ENCODE measurements at regions not wholly inside any gene's neighbourhood (a gene's known extent, or its start where the extent isn't known, plus 50 kb on each side); places are given as distances from the start of the nearest gene placed in this dataset.

DNA sequence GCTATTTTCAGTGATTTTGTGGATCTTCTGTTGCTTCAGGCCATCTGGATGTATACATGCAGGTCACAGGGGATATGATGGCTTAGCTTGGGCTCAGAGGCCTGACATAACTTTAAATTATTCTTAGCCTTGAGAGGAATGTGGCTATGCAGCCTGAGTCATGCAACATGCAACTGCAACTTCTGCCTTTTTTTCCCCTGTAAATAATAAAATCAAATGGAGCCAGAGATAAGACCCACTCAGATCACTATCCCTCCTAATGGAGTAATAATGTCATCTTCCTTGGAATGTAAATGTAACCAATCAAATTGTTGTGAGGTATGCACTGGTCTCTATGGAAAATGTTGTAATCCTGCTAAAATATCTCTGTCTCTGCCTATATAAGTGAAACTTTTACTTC lies 54.9 kb downstream of the MAGEB17 start:
- DNase-seq (ENCODE audit: low read depth): no peak

DNA sequence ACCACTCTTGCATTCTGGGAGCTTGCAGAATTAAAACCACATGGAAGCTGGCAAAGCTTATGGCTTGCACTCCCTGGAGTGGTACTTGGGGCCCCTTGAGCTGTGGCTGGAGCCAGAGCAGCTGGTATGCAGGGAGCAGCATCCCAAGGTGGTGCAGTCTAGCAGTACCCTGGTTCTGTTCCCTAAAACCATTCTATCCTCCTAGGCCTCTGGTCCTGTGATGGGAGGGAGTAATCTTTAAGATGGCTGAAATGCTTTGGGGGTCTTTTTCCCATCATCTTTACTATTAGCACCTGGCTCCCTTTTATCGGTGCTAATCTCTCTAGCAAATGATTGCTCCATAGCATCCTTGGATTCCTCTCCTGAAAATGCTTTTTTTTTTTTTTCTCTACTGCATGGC lies 56.1 kb downstream of the MAGEB17 start:
- no peak for DNase-seq (ENCODE audit: low read depth)

DNA sequence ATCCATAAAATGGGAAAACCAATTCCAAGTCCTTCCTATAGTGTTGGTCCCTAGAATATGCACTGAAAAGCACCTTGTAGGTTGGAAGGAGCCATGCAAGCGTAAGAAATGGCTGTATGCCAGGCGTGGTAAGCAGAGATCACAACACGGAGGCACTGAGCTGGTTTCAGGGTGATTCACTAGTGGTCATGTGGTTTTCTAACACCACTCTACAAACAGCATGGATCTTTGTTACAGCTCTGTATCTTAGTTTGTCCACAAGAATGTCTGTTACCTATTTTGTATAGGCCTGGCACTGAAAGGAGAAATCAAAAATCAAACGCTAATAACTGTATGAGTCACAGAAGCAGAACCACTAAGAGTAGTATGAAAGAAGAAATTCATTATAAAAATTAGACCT lies 71.9 kb downstream of the MAGEB17 start:
- DNase-seq (ENCODE audit: low read depth): no peak

DNA sequence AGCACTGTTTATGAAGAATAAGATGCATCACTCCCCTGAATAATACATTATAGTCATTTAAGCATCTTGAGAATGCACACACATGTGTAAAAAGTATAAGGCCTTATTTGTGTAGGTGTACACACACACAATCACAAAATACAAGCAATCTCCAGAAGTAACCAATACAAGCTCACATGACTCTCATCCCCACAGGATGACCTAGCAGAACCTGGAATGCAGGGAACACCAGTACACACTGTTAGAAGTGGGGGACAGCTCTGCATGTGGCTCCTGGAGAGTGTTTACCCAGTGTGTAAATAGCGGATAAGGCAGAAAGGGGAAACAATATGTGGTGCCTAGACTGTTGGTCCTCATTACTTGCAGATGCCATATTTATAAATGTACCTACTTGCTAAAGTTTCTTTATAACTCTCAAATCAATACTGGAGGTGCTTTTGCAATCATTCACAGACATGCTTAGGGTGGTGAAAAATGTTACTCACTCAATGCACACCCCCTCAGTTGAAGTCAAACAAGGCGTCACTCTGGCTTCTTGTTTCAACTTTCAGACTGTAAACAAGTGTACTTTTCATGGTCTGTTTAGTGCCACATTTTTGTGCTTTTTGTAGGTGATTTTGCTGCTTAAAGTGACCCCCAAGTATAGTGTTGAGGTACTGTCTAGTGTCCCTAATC lies 73.1 kb downstream of the MAGEB17 start:
- DNase-seq (ENCODE audit: low read depth): no peak

DNA sequence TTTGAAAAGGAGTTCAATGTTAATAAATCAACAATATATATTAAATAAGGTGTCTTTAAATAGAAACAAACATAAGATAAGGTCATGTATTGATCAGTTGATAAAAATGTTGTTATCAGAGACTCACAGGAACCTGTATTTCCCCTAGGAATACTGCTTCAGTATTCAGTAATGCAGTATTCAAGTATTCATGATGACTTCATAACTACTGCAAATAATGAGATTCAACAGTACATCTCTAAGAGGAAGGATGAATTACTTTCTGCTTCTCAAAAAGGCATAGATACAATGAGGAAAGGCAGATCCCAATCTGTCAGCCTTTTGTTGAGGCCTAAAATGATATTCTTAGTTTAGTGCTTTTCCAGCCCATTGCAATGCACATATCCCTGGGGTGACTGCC lies 73.7 kb downstream of the MAGEB17 start:
- no peak for DNase-seq (ENCODE audit: low read depth)

DNA sequence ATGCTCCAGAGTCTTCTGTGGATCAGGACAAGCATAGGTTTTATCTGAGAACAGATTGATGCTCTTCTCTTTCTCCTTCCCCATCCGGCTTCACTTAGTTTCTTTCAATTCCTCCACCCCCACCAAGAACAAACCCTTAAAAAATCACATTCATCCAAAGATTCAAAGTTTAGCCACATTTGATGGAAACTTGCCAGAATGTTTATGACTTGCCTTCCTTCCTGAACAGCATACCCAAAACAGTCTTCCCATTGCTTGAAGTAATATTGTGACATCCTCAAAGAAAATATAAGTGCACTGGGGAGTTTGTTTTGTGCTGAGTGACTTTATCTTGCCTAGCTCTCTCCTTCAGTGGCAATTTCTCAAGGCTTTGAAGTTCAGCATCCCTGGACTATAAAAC lies 83.0 kb downstream of the MAGEB17 start:
- DNase-seq (ENCODE audit: low read depth): no peak

DNA sequence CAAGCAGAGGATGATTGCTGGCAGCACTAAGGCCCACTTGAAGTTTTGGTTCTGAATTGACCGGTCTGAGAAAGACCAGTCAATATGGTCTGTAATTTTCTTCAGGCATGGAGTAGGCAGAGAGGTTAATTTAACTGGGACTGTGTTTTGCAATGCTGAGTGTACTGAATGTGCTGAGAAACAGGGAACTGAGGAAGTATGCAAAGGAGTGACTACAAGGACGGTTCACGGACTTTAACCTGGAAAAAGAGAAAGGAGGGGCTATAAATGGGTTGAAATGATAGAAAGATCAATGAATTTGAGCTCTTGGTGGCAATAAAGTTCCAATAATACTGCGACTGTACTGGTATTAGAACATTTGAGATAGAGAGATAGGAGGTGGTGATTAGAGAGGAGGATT lies 84.5 kb downstream of the MAGEB17 start:
- no peak for DNase-seq (ENCODE audit: low read depth)

DNA sequence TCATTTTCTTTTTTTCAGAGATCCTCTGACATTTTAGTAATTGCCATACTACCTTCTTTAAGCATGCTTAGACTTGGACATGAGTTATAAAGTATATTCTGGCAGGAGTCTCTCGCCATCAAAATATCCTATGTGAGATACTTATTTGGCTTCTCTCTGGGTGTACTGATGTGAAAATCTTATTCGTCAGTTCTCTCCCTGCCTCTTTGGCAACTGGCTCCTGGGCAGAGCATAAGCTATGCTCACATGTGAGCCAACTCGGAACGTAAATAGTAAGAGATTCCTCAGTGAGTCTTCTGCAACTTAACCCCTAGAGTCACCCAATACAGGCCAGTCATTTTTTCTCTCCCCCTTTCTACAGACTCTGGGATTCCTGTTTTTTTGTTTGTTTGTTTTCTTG lies 91.6 kb downstream of the MAGEB17 start:
- no peak for DNase-seq (ENCODE audit: low read depth)

DNA sequence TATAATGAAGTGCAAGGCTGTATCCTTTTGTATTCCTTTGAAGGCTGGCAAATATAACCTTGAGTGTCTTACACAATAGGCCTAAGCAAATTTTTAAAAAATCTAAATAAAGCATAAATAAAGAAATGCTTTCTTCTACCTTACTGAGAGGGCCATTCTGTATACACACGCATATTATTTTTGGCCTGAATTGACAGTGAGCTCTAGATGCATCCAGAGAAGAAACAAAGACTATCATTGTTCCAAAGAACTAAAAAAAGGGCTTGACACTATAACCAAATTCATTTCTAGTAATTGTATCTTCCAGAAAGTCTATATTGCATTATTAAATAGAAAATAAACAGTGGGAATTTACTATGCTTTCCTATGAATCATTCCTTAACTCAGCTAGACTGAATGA lies 100.2 kb downstream of the MAGEB17 start:
- DNase-seq (ENCODE audit: low read depth): no peak

DNA sequence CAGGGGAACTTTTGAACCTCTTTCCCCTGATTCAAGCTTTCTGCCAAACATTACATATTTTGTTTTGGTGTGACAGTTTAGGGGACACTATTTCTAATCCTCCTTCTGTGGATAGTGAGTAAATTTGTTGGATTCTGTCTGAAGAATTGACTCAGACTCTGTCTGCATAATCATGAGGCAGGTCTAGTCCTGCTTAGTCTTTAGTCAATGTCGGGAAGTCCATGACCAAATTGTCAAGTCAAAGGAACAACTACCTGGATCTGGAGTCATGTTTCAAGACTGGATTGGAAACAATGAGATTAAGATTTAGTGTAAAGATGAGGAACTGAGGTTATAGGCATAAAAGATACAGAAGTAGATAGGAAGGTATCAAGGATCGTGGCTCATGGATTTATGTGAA lies 100.9 kb downstream of the MAGEB17 start:
- DNase-seq (ENCODE audit: low read depth): no peak

DNA sequence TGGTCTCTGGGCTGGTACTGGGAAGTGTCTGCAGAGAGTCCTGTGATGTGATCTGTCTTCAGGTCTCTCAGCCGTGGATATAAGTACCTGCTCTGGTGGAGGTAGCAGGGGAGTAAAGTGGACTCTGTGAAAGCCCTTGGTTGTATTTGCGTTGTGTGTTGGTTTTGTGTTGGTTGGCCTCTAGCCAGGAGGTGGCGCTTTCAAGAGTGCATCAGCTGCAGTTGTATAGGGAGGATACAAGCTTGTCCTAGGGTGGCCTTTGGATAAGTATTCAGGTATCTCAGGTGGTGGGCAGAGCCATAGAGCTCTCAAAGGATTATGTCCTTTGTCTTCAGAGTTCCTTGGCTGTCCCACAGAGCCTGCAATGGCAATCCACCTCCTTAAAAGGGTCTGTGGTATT lies 111.6 kb downstream of the MAGEB17 start:
- DNase-seq (ENCODE audit: low read depth): no peak

DNA sequence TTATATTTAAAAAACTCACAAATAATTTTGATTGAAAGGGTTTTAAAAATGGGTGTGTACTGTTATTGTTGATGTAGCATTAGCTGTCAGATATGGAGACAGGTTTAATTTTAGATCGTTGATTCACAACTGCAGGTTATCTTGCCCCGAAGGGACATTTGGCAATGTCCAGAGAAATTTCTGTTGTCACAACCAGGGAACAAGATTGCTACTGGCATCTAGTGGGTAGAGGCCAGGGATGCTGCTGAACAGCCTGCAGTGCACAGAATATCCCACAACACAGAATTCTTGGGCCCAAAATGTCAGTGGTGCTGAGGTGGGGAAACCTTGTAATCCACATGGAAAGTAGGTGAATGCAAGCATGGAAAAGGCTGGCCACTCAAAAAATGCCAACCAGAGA lies 114.9 kb downstream of the MAGEB17 start:
- DNase-seq (ENCODE audit: low read depth): no peak

DNA sequence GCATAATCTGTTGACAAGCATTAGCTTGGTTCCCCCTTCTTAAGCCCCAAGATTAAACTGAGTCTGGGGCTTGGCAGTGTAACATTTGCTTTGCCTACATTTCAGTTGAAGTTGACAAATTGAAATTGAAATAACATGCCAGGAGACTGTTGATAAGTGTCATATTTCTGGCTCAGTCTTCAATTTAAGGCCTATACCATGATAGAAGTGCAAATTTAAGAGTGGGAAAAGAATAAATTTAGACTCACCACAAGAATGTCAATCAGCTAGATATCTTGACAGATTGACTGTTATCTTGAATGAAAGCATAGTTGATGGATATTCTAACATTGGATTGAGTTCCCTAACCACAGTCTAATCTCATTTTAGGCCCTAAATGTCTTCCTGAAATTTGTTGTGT lies 117.6 kb downstream of the MAGEB17 start:
- DNase-seq (ENCODE audit: low read depth): no peak

DNA sequence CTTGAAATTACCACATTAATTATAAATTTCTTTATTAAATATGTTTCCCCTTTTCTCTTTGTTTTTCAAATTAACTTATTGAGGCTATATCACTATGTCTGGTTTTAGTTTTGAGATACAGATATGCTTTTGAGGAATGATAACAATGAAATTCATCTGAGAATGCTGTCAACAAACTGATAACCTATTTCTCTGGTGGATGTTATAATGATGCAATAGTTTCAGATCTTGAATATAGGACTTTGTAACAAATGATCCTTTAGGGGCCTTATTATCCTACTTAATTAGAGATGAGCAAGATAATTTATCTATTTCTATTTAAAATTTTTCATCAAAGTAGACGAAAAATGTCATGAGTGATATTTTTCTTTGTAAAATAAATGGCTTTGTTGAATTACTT lies 123.7 kb downstream of the MAGEB17 start:
- no peak for DNase-seq (ENCODE audit: low read depth)

DNA sequence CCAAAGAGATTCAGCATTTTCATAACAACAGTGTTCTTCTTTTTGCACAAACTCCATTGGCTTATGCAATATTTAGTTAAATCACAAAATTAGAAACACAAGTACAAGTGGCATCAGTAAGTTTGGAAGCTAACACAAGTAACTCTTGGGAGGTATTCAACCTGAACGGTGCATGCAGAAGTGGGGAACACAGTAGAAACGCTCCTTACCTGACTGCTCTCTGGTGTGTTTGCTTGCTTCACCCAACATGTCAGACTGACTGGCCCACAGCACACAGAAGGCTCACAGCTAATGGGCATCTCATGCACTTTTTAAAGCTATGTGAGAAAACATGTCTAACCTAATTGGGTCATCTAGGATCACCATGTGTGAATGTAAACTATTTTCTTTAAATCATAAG lies 133.6 kb downstream of the MAGEB17 start:
- no peak for DNase-seq (ENCODE audit: low read depth)

DNA sequence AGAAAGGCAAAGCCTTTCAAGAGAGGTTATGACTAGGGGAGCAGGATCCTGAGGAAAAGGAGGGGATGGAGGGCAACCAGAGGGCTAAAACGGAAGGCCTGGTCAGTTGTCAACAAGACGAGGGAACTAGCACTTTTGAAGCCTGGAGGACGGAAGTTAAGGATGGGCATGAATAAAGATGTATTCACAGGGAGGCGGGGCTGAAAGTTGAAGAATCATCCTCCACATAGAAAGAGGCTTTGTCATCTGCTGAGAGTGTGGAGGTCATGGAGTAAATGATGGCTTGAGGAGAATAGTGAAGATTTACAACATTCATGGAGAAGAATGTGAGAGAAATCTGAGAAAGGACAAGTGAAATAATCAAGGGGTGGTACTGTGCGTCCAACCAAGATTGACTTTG lies 137.5 kb downstream of the MAGEB17 start:
- DNase-seq (ENCODE audit: low read depth): no peak

DNA sequence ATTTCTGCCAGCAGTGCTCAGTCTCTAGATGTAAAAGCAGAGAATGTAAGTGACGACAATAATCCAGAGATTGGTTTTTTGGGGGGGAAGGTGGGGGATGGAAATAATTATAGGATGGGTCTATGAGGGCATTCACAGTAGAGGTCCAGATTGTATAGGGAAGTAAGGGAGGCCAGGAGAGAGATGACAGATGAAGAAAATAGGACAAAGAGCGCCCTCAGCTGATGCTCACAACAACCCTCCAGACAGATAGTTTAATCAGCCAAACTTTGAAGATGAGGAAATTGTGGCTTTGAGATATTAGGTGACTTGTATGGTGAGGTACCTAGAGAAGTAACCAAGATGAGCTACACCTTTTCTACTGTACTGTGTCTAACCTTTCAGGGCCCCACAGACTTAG lies 137.9 kb downstream of the MAGEB17 start:
- DNase-seq (ENCODE audit: low read depth): no peak

DNA sequence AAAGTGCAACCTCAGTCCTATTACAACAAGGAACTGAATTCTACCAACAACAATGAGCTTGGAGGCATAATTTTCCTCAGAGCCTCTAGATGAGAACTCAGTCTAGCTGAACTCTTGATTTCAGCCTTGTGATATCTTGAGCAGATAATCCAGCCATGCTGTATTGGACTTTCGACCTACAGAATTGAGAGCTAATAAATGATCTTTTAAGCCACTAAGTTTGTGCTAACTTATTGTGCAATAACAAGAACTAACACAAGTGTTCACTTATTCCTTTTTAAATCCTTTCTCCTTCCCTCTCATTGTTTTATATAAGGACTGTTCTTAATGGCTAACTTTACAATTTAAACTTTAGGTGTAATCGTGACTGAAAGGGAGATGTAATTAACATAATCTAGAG lies 140.7 kb downstream of the MAGEB17 start:
- no peak for DNase-seq (ENCODE audit: low read depth)

DNA sequence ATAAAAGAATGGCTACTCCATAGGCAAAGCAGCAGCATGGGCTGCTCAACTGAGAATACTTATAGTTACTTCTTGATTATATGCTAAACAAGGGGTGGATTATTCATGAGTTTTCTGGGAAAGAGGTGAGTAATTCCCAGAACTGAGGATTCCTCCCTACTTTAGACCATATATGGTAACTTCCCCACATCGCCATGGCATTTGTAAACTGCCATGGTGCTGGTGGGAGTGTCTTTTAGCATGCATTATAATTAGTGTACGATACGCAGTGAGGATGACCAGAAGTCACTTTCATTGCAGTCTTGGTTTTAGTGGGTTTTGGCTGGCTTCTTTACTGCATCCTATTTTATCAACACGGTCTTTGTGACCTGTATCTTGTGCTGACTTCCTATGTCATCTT lies 141.5 kb downstream of the MAGEB17 start:
- DNase-seq (ENCODE audit: low read depth): no peak

DNA sequence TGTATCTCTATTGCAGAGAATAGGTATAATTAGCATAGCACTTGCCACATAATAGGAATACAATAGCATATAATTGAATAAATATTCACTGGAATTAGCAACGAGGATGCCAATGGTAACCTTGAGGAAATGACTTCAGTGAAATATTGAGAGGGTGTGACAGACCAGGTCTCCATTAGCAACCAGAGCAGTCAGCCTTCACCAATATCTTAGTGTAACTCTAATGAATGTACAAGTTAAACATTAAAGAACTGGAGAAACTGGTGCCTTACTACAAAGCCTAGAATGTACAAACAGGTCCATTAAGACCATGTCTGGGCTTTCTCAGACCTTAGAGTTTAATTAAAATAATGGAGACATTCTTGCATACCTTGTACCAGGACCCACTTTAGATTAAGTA lies 143.0 kb downstream of the MAGEB17 start:
- DNase-seq (ENCODE audit: low read depth): no peak

DNA sequence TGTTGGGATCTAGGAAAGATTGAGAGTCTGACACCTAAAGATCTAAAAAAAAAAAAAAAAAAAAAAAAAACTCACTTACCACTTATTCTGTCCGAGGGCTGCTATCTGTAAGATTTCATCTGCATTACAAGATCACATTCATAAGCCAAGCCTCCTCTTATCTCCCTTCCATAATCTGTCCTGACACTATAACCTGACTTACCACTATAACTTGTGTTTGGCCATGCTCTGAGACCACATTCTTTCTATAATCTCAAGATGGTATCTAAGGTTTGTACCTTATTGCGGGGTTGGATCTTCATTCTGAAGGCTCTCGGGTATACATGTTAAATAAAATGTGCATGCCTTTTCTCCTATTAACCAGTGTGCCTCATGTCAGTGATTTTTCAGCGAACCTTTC lies 144.4 kb downstream of the MAGEB17 start:
- no peak for DNase-seq (ENCODE audit: low read depth)

DNA sequence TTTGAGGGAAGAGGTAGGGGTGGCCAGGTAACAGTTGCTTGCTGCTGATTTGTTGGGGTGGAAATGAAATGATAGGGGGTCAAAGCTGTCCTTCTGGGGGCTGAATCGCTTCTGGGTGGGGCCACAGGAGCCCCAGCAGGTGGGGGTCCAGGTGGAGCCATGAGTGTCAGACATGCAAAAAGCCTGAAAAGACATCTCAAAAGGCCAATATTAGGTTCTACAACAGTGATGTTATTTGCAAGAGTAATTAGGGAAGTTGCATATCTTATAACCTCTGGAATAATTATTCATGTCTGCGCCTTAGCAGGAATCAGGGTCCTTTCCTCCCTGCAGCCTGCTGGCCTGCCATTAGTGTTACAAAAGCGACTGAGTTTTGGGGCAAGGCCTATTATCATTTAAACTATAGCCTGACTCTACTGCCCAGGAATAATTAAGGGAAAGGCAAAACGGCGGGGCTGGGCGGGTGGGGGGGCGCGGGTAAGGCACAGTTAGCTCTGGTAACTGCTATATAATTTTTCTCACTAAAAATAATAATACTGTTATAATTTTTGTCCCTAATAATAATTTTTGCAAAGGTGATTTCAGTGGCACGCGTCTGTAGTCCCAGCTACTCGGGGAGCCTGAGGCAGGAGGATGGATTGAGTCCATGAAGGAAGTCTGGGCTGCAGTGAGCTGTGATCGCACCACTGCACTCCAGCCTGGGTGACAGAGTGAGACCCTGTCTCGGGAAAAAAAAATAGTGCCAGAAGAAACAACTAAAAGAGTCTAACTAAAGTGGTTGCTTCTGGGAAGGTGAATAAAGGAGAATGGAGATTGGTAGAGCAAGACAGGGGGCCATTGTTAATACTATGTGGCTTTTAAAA lies 145.7 kb downstream of the MAGEB17 start:
- no peak for DNase-seq (ENCODE audit: low read depth)

DNA sequence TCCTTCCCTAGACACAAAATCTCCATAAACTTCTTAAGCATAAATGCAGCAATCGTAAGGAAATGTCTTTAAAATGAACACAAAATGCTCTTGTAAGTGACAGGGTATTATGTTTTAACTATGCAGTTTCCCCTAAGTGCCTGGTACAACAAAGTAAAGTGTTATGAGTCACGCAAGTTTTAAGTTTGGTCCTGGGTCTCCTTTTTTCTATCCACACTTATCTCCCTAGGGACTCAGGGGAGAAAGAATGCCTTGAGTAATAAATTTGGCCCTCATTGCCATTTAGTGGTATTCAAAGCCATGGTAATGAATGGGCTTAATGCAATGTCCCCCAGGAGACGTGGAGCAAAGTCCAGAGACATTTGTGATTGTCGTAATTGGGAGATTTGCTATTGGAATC lies 149.1 kb downstream of the MAGEB17 start:
- DNase-seq (ENCODE audit: low read depth): no peak

DNA sequence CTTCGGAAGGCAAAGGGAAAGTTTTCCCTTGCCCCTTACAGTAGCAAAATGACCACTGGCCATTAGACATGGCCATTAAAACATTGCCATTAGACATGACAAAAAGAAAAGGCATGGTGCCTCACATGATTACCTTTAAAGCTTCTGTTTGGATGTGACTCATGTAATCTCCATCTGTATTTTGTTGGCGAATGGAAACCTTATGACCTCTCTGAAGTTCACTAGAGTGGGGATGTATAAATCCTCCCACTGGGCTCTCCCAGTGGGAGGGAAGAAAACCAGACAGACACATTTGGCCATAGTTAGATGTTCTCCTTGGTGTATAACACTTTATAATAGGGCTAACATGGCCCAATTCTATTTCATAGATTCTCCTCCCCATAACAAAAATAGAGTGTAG lies 152.6 kb downstream of the MAGEB17 start:
- DNase-seq (ENCODE audit: low read depth): no peak

All from stimulated activated CD4-positive, alpha-beta T cell treated with anti-CD3 and anti-CD28 coated beads, Interleukin-2, amount 100 ng/mL, for 4 hours (primary cell).